GM21390 (cell line): ENCODE measurements at regions not wholly inside any gene's neighbourhood (a gene's known extent, or its start where the extent isn't known, plus 50 kb on each side); places are given as distances from the start of the nearest gene placed in this dataset.

Source experiments
- ATAC-seq: cut with Tn5 transposase; IDR thresholded peaks from one replicate; pipeline ENCODE4 v1.9.1; 2021; ENCODE audit not compliant: unreplicated experiment

DNA sequence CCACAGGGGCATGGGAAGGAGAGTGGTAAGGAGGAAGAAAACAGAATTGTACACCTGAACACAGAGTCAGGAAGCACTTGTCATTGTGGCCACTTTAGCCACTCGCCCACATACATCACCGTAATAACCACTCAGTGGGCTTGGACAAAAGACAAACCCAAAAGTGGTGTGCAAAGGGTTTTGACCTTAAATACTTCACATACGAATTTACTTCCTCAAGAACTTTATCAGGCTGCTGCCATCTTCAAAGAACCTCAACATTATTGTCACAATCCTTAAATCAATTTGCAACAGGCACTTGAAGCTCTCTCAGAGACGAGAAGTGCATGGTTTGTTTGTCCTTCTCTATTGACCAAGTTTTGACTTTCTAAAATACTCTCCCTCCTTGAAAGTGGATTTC, 187.3 kb upstream of the EGLN3 start:
- no peak for ATAC-seq

DNA sequence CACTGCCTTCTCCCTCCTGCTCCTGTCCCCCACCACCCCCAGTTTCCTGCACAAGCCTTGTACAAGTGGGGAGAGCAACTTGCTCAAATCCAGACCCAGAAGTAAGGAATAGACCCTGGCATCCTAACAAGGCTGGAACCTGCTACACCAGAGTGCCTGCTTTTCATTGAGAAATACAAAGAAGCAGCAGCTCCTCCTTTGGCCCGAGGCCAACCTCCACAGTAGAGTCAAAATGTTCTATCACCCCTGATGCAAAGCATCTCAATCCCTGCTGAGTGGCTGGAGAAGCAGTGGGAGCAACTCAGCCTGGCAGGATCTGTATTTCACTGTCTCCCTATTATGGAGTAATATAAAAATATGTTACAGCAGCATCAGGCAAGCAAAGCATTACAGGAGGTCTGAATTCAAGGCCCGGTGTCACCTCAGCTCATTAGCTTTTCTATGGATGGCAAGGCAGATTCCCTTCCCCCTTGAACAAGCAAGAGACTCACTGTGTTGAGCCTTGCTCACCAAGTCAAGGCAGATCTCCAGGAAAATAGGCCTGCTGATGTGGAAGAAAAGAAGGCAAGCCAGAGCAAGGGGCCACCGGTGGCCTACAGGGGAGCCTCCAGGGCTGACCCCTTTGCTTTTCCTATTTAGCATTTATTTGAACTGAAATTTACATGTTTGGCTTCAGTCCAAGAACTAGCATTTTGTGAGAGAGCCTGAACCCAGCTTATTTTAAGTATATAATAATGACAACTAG, 186.3 kb upstream of the EGLN3 start:
- ATAC-seq = no peak

DNA sequence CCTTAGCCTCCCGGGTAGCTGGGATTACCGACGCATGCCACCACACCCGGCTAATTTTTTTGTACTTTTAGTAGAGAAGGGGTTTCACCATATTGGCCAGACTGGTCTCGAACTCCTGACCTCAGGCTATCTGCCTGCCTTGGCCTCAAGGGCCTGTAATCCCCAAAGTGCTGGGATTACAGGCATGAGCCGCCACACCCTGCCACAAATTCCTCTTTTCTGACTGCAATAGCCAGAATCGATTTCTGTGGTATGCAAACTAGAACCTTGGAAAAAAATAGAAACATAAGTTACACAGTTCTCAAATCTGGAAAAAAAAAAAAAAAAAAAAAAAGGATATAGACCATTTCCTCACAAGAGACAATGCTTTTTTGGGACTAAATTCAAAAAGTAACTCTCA, 184.6 kb upstream of the EGLN3 start:
- no peak for ATAC-seq

DNA sequence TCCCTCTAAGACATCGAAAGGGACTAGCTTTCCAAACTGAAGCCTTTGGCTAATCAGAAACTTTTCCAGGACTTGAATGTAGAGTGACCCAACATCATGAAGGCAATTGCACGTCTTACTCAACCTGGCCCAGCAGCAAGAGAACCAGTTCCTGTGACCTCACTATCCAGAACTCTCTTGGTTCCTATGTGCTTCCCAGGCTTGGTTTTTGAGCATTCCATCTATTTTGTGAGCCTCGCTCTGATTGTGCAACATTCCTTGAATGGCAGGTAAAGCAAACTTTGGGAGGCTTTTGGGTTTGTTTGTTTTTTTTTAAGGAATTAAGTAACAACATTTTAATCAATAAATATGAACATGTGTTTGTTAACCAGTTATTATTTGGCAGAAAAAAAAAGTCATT, 183.6 kb upstream of the EGLN3 start:
- ATAC-seq = no peak

DNA sequence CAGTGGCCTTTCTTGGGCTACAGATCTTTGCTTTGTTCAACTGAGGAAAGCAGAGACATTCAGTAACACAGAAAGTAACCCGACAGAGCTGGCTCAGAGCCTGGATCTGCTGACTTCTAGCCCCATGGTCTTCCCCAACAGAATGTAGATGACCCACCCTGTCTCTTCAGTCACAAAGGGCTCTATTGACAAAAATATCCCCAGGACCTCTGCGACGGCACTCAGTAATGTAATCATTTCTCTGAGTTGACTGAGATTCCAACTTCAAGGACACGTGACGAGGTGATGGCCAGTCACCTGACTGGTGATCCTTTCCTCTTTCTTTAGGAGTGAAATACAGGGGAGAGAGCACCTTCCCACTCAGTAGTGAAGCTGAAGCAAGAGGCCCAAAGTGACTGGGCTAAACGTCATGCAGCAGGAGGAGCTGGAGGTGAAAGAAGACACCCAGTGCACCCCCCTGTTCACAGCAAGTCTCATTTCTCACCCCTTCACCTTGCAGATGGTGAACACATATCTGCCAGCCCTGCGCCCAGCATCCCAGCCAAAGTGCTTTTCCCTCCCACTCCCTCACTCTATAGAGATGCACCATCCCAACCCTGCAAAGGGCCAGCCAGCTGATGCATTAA, 179.2 kb upstream of the EGLN3 start:
- ATAC-seq = no peak

DNA sequence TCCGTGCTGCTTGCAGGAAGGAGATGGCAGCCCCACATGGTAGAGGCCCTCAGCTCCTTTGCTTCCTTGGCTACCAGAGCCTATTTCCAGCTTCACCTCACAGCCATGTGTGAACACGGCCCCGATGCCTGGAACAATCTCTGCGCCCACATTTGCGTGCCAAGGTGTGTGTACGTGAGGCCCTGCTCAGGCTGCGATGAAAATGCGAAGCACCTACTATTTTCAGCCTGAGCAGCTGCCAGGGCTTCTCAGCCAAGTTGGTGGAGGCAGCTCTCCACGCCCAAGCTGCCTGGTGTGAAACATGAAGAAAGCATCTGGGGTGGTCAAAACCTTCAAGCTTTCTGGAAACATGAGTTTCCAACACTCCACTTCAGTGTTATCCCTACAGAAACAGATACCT, 177.8 kb upstream of the EGLN3 start:
- no peak for ATAC-seq

DNA sequence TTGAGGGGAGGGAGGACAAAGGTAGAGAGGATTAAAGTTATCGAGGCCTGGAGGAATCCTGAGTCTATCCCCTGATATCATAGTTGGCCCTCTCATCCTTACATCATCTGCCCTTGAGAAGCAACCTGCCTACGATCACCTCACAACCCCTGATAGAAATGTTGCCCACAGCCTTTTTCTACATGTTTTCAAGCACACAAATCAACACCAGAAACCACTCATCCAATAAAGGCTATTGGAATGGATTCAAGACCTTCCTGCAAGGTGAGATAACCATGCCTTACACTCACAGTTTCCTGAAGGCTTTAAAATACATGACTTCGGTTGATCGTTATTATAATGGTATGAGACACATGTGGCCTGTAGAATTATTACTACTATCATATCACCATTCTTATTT, 175.7 kb upstream of the EGLN3 start:
- ATAC-seq = no peak

DNA sequence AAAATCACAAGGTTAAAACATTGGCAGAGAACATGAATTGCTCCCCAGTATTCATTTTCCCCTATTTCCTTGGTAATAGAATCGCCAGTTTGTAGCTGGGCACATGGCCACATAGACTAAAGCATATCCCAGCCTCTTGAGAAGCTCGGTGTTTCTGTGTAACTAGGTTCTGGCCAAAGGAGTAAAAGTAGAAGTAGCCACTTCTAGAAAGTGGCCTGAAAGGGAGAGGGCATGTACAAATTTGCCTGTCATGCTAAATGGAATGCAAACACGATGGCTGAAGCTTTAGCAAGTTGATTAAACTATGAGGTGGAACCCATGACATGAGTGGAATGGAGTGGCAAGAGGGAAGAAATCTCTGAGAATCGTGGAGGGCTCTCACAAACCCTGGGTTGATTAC, 173.7 kb upstream of the EGLN3 start:
- no peak for ATAC-seq

DNA sequence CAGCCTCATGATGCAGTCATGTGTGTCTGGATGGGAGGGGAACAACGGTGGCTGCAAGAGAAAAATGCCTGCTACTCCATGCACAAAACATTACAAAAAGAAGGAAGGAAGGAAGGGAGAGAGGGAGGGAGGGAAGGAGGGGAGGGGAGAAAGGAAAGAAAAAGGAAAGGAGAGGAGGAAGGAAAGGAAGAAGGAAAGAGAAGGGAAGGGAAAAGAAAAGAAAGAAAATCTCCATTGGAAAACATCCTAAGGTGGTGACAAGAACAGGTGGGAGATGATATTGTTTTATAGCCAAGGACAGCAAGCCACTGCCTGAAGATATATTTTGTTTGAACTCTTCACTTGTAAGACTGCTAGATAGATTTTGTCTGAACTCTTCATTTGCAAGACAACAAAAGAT, 171.8 kb upstream of the EGLN3 start:
- no peak for ATAC-seq

DNA sequence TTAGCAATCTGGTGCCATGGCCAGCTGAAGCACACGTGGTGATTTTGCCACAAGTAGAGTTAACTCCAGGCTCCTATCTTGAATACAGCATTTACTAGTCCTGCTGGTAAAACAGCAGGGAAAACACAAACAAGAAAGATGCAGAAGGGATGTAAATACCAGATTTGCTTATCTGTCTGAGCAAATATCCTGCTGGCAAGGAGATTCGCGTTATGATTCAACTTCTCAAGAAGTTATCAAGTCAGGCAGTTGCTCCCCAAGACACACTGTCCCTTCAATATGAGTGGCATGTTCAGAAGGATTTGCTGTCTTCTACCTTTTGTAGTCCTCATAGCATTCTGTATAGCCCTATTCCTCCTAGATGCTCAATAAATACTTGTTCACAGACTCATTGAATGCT, 171.2 kb upstream of the EGLN3 start:
- ATAC-seq = no peak

DNA sequence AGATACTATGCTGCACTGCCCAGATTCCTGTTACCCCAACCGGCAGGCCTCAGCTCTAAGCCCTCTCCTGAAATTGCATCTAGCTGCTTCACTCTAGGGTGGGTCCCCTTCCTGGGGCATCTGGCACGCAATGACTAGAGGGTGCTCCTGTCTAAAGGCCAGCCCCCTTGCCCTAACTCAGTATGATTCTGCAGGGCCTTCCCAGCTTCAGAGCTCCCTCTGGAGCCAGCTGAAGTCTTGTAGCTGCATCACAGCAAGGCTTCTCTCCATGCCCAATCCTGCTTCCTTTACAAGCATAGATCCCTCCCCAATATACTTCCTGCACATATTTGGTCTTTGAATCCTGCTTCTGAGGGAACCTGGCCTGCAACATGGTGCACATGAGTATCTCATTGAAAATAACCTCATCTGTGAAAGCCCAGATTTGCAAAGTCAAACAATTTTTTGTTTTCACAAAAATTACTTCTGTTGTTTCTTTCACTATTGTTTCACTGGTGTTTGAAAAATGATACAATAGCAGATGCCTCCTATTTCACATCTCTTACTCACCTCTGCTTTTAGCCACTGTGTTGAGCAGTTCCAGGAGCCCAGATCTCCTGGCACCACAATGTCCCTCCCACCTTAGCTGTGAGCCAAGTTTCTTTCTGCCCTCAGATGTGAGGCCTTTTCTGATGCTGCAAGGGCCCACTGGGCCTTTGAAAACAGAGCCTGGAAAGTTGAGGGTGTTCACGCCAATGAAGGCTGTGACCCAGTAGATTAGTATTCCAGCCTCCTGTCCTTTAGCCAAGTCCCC, 169.5 kb upstream of the EGLN3 start:
- ATAC-seq = no peak

DNA sequence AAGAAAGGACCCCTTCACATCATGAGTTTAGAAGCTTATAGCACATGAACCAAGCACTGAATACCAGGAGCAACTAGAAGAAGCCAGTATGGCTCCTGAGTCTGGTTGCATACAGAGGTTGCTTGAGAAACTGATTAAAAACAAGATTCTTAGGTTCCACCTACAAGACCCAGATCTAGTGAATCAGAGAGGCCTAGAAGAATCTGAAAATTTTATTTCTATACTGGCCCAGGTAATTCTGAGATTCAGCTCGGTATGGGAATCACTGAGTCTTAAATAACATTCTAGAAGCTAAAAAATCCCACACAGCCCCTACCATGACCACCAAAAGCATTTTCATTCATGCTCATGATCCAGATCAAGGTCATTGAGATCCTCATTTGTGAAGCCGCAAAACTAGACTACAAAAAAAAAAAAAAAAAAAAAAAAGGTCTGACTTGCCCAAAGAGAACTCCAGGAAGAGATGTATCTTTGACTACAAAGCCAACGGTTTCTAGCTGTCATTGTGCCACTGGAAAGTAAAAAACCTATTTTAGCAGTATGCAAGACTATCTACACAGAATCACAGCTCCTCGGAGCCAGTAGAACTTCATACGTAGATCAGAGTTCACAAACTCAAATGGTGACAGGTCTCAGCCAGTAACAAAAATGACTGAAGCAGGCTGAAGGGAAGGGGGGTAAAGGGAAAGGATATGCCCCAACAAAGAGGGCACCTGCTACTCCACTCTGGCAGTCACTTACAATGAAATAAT, 168.4 kb upstream of the EGLN3 start:
- ATAC-seq = no peak

DNA sequence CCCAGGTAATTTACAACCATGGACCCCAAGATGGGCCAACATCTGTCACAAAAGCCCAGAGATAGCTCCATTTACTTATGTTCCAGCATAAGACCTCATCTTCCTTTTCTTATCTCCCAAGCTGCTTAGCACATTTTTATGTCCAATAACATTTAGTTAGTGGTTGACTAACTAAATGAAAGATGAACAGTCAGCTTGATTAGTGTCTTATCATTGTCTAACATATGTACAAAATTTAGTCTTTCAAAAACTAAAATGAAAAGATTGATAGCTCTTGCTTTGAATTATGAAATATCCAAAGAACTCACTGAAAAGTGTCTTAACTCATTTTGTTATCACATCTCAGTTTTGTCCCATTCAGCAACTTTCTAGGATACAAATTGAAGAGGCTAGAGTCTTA, 163.1 kb upstream of the EGLN3 start:
- ATAC-seq = no peak

DNA sequence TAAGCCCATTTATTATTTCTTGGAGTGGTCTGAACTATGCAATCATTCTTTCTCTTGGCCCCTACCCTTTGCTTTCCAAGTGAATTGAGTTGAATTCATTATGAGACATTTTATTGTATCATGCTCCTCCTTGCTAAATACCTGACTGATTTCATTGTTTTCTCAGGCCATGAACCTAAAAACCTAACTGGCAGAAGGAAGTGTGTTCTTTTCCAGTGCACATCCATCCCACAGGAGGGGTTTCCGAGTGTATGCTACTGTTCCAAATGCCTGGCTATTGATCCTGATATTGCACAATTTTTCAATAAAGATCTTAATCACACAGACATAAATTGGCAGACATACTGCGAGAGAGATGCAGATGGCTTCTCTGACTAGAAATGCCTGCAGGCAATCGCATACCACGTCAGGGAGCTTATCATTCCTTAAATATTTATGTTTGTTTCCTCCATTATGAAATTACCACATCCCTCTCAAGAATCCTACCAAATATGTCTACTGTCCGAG, 162.2 kb upstream of the EGLN3 start:
- no peak for ATAC-seq

DNA sequence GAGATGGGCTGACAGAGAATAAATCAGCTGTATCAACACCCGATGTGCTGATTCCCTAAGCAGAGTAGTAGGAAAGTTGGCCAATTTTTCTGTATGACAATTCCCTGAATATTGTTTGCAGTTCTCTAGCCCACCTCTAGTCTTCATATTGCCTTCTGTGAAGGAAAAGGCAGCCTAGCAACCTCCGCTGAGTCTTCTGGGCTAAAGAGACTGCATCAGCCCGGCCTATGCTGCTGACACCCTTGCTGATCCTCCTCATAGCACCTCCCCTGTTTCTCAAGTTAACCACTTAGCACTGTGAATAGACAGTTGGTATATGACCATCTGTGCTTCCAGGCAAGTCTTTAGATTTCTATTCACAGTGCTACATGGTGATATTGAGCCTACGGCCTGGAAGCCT, 161.1 kb upstream of the EGLN3 start:
- ATAC-seq = no peak

DNA sequence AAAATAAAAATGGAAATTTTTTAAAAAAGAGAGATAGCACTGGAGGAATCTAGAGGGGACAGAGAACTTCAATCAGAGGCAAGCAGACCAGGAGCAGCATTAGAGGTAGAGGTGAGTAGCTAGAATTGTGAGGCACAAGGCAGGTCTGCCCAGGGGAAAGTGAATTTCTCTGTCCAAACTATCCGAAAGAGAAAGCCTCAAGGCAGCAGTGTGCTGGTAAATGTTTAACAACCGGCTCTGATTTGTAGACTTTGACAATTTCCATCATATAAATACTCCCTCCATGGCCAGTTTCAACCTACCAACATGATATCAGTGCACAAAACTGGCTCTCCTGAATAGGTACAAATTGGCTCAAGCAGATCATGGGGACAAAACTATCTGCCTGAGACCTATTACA, 160.6 kb upstream of the EGLN3 start:
- ATAC-seq = no peak

DNA sequence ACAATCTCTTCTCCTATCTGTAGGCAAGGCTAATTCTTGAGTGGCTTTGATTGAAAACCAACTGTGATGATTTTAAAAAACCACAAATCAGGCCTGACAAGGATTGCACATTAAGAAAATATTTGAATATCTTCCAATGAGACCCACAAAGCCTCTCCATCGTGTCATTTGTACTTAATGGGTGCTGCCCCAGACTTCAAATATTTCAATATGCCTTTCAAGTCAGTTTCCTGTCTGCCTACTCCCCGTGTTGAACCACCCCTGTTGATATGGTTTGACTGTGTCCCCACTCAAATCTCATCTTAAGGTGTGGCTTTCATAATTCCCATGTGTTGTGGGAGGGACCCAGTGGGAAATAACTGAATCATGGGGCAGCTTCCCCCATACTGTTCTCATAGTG, 159.7 kb upstream of the EGLN3 start:
- ATAC-seq = no peak

DNA sequence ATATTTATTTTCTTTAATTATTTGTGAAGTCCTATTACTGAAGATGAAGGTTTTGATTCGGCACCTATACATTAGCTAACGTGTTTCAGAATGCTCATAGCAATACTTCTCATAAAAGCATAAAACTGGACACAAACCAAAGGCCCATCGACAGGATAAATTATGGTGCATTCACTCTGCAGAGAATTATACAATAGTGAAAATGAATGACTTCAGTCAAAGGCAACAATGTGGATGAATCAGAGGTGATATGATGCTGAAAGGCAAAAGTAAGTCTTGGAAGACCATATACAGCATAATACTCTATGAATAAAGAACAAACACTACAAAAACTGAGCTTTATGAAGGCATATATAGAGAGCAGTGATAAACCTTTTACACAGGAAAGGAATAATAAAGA, 156.6 kb upstream of the EGLN3 start:
- ATAC-seq = no peak

DNA sequence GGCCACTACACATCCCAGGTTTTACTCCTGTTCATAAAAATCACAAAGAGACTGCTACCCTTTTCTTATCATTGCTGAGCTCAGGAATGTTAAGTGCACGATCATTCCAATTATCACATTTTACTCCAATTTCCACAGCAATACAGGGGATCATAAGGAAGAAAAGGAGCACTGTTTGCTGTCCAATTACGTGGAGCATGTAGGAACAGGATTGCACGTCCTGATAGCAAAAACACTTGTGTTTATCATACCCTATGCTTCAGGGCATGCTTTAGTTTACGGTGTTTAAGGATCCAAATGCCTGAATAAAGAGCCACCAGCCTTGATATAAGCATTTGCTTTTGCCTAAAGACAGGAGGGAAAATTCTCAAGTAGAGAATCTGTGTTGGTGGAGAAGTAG, 155.4 kb upstream of the EGLN3 start:
- ATAC-seq = no peak

DNA sequence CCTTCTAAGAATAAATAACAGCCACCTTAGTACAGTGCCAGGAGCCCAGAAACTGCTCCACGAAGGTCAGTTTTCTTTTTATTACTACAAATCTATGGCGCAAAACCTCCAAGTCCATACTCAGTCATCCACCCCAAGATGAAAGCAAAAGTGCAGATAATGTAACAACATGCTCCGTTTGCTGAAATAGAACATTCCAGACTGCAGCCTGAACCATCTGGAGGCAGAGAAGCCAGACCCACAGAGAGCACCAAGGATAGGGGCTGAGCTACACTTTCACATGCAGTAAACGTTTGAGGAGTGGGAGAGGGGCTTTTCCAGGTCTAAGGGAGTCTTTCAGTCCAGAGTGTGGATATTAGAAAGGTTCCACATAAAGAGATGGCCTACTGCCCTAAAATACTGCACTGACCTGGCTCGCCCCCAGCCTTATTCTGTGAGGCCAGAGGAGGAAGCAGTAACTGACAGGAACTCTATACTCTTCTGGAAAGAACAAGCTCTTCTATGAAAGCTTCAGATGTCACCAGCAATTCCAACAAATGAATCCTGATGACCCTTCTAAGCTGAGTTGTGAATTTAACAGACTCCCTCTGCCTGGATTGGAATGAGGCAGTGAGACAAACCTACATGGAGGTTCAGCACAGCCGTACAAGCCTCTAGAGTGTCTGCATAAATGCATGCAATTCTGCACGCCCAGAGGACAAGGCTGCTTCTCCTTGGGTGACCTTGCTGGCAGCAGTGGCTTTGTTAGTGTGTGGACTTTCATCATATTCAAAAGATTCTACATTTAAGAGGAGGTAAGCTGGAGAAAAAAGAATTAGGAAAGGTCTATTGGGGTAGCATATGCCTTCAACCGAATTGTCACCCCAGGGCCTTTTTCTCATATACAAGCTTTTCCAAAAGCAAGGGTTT, 153.9 kb upstream of the EGLN3 start:
- ATAC-seq = no peak
